ENCODE measurements at regions not wholly inside any gene's neighbourhood (a gene's known extent, or its start where the extent isn't known, plus 50 kb on each side); places are given as distances from the start of the nearest gene placed in this dataset.
"Not testable (repeated sequence)": the region's sequence is repeated elsewhere in the genome, so short reads cannot be mapped to it uniquely, and the experiment has no call there.

DNA sequence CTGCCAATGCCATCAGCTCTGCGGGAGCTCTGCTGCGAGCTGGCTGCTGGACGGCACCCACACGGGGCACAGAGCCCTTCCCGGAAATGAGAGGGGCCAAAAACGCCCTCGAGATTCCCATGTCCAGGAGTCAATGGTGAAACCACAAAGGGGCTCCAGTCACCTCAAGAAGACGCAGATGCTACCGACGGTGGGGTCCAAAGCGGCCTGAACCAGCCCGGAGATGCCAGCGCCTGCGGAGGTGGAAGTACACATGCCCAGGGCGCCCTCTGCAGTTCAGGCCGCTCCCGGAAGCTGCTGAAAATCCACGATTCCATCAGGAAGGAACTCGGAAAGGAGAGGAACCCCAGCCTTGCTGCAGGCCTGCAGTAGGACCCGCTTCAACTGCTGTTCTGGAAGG is 82.4 kb upstream of the SELENOP start:
- no peak for DNase-seq (ENCODE audit: low read depth)

- peak; percentile 63 for DNase-seq (ENCODE audit: low read depth)
Measured at GRCh38 chr5:42889311-42889933, 77.7 kb upstream of the SELENOP start.

DNA sequence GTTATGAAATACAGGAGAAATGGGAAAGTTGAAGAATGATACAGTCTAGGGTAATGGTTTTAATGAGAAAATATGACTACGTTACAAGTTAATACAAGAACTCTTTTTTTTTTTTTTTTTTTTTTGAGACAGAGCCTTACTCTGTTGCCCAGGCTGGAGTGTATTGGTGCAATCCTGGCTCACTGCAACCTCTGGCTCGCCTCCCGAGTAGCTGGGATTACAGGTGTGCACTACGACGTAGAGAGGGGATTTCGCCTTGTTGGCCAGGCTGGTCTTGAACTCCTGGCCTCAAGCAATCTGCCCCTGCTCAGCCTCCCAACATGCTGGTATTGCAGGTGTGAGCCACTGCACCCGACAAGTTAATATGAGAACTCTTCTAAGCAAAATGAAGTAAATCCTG is 77.1 kb upstream of the SELENOP start:
- DNase-seq (ENCODE audit: low read depth), result no peak

GRCh38 chr5:42887575-42887974 is 75.9 kb upstream of the SELENOP start:
- no peak for DNase-seq (ENCODE audit: low read depth)

DNA sequence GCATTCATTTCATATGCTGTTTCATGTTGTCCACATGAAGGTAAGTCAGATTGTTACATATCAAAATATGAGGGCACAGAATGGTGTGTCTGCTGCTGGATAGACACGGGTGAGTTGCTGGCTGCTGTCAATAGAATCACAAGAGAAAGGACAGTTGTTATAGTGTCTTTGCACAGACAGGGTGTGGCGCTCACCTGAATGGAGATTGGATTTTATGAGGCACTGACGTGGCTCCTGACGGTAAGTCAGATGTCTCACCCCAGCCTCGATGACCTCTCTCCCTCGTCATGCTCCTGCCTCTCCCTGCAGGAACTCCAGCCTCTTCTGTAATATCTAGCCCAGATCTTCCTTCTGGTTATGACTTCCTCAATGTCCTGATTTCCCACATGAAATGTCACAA is 75.4 kb upstream of the SELENOP start:
- DNase-seq (ENCODE audit: low read depth), result no peak

GRCh38 chr5:42886635-42887034 is 74.9 kb upstream of the SELENOP start:
- DNase-seq (ENCODE audit: low read depth), result no peak

- no peak for DNase-seq (ENCODE audit: low read depth)
Measured at GRCh38 chr5:42884326-42884725, 72.6 kb upstream of the SELENOP start.

GRCh38 chr5:42881416-42882117 is 69.9 kb upstream of the SELENOP start:
- no peak for DNase-seq (ENCODE audit: low read depth)

GRCh38 chr5:42880496-42881150 is 68.9 kb upstream of the SELENOP start:
- DNase-seq (ENCODE audit: low read depth), result no peak

DNA sequence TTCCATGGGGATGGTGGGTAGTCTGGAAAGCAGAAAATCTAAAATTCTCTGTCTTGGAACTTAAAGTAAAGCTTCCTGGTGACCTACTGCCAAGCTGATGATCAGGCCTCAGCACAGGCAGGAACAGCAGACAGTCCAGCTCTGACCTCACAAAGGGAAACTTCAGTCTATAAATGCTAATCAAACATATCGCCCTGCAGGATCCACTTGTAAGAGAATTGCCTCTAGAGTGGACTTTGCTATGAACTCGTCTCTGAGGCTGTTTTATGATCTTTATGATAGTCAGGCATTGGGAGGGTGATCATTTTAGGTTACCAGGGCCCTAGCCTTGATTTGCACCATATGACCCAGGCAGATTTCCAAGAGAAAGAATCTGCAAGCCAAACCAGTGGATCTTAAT is 67.6 kb upstream of the SELENOP start:
- no peak for DNase-seq (ENCODE audit: low read depth)

DNA sequence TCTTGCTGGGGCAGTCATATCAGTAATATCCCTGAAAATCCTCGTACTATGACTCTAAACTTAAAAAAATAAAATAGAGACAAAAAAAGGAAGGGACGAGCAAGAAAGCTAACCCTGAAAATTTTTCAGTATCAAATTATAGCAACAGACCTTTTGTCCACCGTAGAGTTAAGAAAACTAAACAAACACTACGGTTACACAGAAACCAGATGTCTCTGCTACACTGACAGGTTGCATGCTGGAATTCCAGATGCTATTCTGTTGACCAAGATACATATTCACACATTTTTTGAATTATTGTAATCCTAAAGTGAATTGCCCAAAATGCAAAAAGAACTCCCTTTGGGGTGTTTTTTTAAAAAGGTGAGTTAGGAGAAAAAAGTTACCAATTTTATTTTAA is 66.9 kb upstream of the SELENOP start:
- no peak for DNase-seq (ENCODE audit: low read depth)

DNA sequence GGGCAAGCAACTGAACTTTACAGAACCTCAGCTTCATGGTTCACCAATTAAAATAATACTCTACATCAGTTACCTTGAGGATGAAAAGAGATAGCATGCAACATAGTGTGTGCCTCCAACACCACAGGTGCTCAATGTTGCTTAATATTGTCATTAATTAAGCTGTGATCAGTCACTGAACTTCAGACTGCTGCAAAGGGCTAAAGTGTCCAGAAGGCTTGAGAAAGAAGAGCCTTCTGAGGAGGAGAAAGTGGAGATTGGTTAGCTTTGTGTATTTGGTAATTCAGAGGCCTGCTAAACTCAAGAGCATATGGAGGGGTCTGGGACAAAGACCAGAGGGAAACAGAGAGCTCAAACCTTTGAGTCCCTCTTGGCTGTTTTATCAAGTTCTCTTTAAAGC is 66.3 kb upstream of the SELENOP start:
- no peak for DNase-seq (ENCODE audit: low read depth)

- DNase-seq (ENCODE audit: low read depth), result no peak
Measured at GRCh38 chr5:42877431-42877830, 65.7 kb upstream of the SELENOP start.

DNA sequence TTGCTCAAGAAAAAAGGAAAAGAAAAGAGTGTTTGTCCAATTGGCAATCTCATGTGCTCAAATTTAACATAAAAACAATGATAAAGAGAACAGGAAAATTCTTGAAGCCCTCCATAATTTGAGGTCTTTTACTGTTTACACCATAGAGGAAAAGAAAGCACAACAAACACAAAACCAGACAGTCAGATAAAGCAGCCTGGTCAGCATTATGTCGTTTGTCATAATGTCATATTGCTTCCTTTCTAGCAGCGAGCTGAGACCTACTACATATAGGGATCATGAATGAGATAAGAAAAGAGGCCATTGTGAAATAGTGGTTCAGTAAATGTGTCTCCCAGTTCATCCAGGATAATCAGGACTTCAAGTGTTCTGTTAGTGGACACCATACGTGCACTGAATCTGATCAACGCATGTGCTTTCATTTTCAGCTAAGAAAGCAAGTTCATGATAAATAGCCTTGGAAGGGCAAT is 64.7 kb upstream of the SELENOP start:
- no peak for DNase-seq (ENCODE audit: low read depth)

GRCh38 chr5:42875785-42876374 is 64.2 kb upstream of the SELENOP start:
- no peak for DNase-seq (ENCODE audit: low read depth)

DNA sequence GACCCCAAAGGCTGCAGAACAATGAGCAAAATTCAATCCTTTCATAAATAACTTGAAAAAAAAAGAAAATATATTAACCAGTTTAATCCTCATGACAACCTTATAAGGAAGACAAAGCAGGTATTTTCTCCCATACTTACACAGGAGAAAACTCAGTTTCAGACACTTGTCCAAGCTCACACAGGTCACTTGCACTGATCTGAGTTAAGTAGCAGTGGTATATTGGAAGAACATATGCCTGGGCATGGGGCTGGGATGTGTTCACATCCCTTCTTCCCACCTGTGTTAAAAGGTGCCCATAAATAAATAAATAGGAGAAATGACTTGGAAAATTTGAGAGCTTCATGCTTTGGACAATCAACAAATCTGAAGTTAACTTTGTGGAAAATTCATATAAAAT is 63.5 kb upstream of the SELENOP start:
- no peak for DNase-seq (ENCODE audit: low read depth)

DNA sequence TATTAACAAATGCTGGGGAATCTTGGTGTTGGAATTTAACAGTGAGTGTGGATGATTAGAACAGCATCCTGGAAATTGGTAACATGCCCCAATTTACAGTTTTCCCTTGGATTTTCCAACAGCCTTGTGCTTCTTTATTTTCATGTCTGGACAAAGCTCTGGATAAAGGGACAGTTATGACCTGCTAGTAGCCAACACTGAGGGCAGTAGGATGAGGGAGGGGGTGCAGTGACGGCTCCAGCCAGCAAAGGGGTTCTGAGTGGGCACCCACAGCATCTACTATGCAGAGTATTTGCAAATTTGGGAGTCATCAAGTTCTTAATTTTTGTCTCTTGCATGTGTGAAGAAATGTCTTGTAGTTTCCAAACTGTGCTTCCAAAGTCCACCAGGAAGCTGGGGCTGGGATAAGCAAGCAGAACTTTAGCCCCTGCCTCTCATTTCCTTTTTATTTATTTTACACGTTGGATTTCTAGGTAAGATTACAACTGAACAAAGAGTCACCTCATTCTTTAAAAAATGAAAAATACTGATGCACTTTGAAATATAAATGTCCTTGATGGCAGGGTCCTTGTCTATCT is 63.0 kb upstream of the SELENOP start:
- DNase-seq (ENCODE audit: low read depth), result no peak

- DNase-seq (ENCODE audit: low read depth), result no peak
Measured at GRCh38 chr5:42872865-42873264, 61.2 kb upstream of the SELENOP start.

DNA sequence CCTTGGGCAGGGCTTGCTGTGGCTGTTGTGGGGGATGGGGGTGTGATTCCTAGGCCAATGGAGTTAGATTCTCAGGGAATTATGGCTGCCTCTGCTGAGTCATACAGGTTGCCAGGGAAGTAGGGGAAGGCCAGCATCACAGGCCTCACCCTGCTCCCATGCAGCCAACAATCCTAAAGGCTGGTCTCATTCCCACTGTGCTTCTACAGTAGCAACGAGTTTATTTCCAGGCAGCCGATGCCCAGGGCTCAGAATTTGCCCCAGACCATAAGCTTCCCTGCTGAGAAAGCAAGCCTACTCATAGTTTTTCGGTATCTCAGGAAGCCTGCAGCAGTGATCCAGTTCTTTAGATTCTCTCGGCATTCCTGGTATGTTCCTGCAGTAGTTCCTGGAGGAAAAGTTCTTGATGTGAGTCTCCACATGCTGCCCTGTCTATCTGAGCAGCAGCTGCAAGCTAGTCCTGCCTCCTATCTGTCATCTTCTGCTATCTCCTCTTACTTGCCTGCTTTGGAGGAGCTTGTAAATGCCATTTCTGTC is 59.3 kb upstream of the SELENOP start:
- peak; percentile 19 for DNase-seq (ENCODE audit: low read depth)

GRCh38 chr5:42868417-42868816 is 56.7 kb upstream of the SELENOP start:
- not testable (repeated sequence) for DNase-seq (ENCODE audit: low read depth)

DNA sequence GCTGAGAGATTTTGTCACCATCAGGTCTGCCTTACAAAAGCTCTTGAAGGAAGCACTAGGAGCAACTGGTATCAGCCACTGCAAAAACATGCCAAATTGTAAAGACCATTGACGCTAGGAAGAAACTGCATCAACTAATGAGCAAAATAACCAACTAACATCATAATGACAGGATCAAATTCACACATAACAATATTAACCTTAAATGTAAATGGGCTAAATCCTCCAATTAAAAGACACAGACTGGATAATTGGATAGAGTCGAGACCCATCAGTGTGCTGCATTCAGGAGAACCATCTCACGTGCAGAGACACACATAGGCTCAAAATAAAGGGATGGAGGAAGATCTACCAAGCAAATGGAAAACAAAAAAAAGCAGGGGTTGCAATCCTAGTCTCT is 53.1 kb upstream of the SELENOP start:
- not testable (repeated sequence) for DNase-seq (ENCODE audit: low read depth)

Data from EH (cell line).